HG03354 (cell line): ENCODE measurements at regions not wholly inside any gene's neighbourhood (a gene's known extent, or its start where the extent isn't known, plus 50 kb on each side); places are given as distances from the start of the nearest gene placed in this dataset.

Source experiments
- ATAC-seq: cut with Tn5 transposase; IDR thresholded peaks from one replicate; pipeline ENCODE4 v1.9.1; 2021; ENCODE audit warnings: mild to moderate bottlenecking; ENCODE audit not compliant: unreplicated experiment, poor library complexity, severe bottlenecking

GRCh38 chr3:177300039-177300833, 103.0 kb upstream of the TBL1XR1 start:
- ATAC-seq, result peak; percentile 93

- peak; percentile 37 for ATAC-seq
Measured at GRCh38 chr3:177300842-177301241, 103.6 kb upstream of the TBL1XR1 start.

GRCh38 chr3:177306252-177306651, 109.0 kb upstream of the TBL1XR1 start:
- ATAC-seq, result no peak

- no peak for ATAC-seq
Measured at GRCh38 chr3:177307391-177307790, 110.1 kb upstream of the TBL1XR1 start.

GRCh38 chr3:177307826-177308225, 110.5 kb upstream of the TBL1XR1 start:
- no peak for ATAC-seq

- no peak for ATAC-seq
Measured at GRCh38 chr3:177308286-177308685, 111.0 kb upstream of the TBL1XR1 start.

GRCh38 chr3:177308911-177309310, 111.6 kb upstream of the TBL1XR1 start:
- no peak for ATAC-seq

- ATAC-seq, result no peak
Measured at GRCh38 chr3:177312491-177312890, 115.2 kb upstream of the TBL1XR1 start.

GRCh38 chr3:177314897-177315296, 117.6 kb upstream of the TBL1XR1 start:
- ATAC-seq, result peak; percentile 40

GRCh38 chr3:177317247-177317646, 120.0 kb upstream of the TBL1XR1 start:
- no peak for ATAC-seq

GRCh38 chr3:177318559-177318958, 121.3 kb upstream of the TBL1XR1 start:
- ATAC-seq, result no peak

GRCh38 chr3:177320765-177321247, 123.5 kb upstream of the TBL1XR1 start:
- peak; percentile 76 for ATAC-seq

GRCh38 chr3:177321819-177322218, 124.5 kb upstream of the TBL1XR1 start:
- no peak for ATAC-seq

GRCh38 chr3:177322881-177323280, 125.6 kb upstream of the TBL1XR1 start:
- ATAC-seq, result no peak

GRCh38 chr3:177329854-177330253, 132.6 kb upstream of the TBL1XR1 start:
- no peak for ATAC-seq

- no peak for ATAC-seq
Measured at GRCh38 chr3:177330779-177331178, 133.5 kb upstream of the TBL1XR1 start.

GRCh38 chr3:177331203-177331835, 134.0 kb upstream of the TBL1XR1 start:
- ATAC-seq, result no peak

GRCh38 chr3:177332955-177333354, 135.7 kb upstream of the TBL1XR1 start:
- no peak for ATAC-seq

- no peak for ATAC-seq
Measured at GRCh38 chr3:177333533-177334520, 136.5 kb upstream of the TBL1XR1 start.

- no peak for ATAC-seq
Measured at GRCh38 chr3:177334803-177335202, 137.5 kb upstream of the TBL1XR1 start.
